ENCODE measurements at regions not wholly inside any gene's neighbourhood (a gene's known extent, or its start where the extent isn't known, plus 50 kb on each side); places are given as distances from the start of the nearest gene placed in this dataset.

DNA sequence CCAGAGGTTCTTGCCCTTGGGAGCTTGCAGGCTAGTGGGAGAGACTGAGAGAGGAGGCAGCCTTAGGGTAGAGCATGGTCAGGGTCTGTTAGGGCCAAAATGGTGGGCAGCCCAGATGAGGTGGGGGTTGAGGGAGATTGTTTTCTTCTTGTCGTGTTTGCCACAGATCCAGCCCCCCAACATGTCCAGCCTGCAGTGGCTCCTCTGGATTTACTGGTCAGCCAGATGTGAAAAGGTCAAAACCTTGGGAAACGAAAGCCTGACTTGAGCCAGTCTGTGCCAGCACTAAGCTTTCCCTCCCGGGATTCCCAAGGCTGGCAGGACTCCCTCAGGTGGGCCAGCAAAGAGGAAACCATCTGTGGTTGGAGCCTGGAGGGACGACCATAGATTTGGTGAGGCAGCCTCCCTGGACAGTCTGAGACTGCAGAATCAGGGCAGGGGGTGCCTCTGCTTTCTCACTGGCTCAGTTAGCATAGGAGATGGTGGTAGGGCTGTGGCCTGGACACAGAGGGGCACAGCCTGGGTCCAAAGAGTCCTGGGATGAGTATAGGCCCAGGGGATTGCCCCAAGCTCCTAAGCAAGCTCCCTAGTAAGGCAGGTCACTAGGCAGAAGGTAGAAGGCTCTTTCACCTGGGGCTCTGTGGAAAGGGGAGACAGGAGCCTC lies 51.2 kb upstream of the PRR23C start:
- TF ChIP-seq, protein P1, sequence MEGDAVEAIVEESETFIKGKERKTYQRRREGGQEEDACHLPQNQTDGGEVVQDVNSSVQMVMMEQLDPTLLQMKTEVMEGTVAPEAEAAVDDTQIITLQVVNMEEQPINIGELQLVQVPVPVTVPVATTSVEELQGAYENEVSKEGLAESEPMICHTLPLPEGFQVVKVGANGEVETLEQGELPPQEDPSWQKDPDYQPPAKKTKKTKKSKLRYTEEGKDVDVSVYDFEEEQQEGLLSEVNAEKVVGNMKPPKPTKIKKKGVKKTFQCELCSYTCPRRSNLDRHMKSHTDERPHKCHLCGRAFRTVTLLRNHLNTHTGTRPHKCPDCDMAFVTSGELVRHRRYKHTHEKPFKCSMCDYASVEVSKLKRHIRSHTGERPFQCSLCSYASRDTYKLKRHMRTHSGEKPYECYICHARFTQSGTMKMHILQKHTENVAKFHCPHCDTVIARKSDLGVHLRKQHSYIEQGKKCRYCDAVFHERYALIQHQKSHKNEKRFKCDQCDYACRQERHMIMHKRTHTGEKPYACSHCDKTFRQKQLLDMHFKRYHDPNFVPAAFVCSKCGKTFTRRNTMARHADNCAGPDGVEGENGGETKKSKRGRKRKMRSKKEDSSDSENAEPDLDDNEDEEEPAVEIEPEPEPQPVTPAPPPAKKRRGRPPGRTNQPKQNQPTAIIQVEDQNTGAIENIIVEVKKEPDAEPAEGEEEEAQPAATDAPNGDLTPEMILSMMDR (tag by site-specific recombination; IDR thresholded peaks at IDR 0.05), result no peak
- TF ChIP-seq HOXA7 (CRISPR knock-in tag; IDR thresholded peaks at IDR 0.05; ENCODE audit: borderline replicate concordance), result no peak
- no peak for TF ChIP-seq ZNF324 (tag by site-specific recombination; IDR thresholded peaks at IDR 0.05)
- no peak for TF ChIP-seq TRIM28 (IDR thresholded peaks at IDR 0.05; ENCODE audit: borderline replicate concordance, low read length)
- TF ChIP-seq KLF1 (tag by site-specific recombination; IDR thresholded peaks at IDR 0.05), result no peak
- TF ChIP-seq, protein P2, sequence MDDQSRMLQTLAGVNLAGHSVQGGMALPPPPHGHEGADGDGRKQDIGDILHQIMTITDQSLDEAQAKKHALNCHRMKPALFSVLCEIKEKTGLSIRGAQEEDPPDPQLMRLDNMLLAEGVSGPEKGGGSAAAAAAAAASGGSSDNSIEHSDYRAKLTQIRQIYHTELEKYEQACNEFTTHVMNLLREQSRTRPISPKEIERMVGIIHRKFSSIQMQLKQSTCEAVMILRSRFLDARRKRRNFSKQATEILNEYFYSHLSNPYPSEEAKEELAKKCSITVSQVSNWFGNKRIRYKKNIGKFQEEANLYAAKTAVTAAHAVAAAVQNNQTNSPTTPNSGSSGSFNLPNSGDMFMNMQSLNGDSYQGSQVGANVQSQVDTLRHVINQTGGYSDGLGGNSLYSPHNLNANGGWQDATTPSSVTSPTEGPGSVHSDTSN (CRISPR knock-in tag; IDR thresholded peaks at IDR 0.05), result no peak
